Activated CD8-positive, alpha-beta T cell treated with anti-CD3 and anti-CD28 coated beads, Interleukin-2, amount 10 ng/mL, durations not matched to agents 7 days and 5 days (primary cell): ENCODE measurements at regions not wholly inside any gene's neighbourhood (a gene's known extent, or its start where the extent isn't known, plus 50 kb on each side); places are given as distances from the start of the nearest gene placed in this dataset.

Experiments
- ATAC-seq: fragments of 150-1000 bp; cut with Tn5 transposase; one replicate; pipeline ENCODE4 v1.10.0; 2021; ENCODE audit warnings: moderate library complexity
- CTCF ChIA-PET: fragments of 350-600 bp; sonication (Branson Sonifier 250); formaldehyde crosslinking; loops from one replicate; lab custom pipeline; 2021; ENCODE audit warnings: antibody characterized with exemption; lab: Charles Lee
- POLR2A ChIA-PET: fragments of 350-600 bp; sonication (Branson Sonifier 250); formaldehyde crosslinking; loops from one replicate; lab custom pipeline; 2021; ENCODE audit warnings: antibody characterized with exemption; lab: Charles Lee
- DNase-seq: peaks from one replicate; pipeline ENCODE4 v3.0.0-alpha.2; 2020
- H3K27ac Mint-ChIP-seq: one replicate; pipeline ENCODE4 v1.8.0; 2021; ENCODE audit warnings: mild to moderate bottlenecking, mixed read lengths
- H3K27me3 Mint-ChIP-seq: one replicate; pipeline ENCODE4 v1.8.0; 2021; ENCODE audit warnings: low read depth, mixed read lengths
- H3K36me3 Mint-ChIP-seq: one replicate; pipeline ENCODE4 v1.8.0; 2021; ENCODE audit warnings: low read depth, mixed read lengths
- H3K4me1 Mint-ChIP-seq: one replicate; pipeline ENCODE4 v1.8.0; 2021; ENCODE audit warnings: low read depth, mixed read lengths
- H3K4me3 Mint-ChIP-seq: one replicate; pipeline ENCODE4 v1.8.0; 2021; ENCODE audit warnings: mild to moderate bottlenecking, mixed read lengths
- H3K9me3 Mint-ChIP-seq: one replicate; pipeline ENCODE4 v1.8.0; 2022; ENCODE audit warnings: mixed read lengths; ENCODE audit not compliant: insufficient read depth

GRCh38 chr7:10082896-10083295, 890.8 kb upstream of the PHF14 start:
- no peak for DNase-seq

GRCh38 chr7:10083766-10084165, 889.9 kb upstream of the PHF14 start:
- H3K27ac Mint-ChIP-seq, result no peak overlapping the region

More at GRCh38 chr7:10082896-10083295, 890.8 kb upstream of the PHF14 start:
- H3K27ac Mint-ChIP-seq, result no peak overlapping the region
- no peaks in the 10 kb centered on the region for H3K4me1 Mint-ChIP-seq
- ATAC-seq, result no peak
- H3K27me3 Mint-ChIP-seq, result no peaks in the 10 kb centered on the region
- no peak overlapping the region for H3K4me3 Mint-ChIP-seq
- H3K9me3 Mint-ChIP-seq, result peaks cover 7% of the 10 kb centered on the region
- H3K36me3 Mint-ChIP-seq, result no peaks in the 10 kb centered on the region
- ChIA-PET CTCF (no interaction called here), POLR2A (no interaction called here)

GRCh38 chr7:10085231-10085630, 888.4 kb upstream of the PHF14 start:
- H3K9me3 Mint-ChIP-seq, result peaks cover 3% of the 10 kb centered on the region
- no peak for DNase-seq
- POLR2A ChIA-PET, result no interaction called here
- no peaks in the 10 kb centered on the region for H3K4me1 Mint-ChIP-seq
- no peaks in the 10 kb centered on the region for H3K36me3 Mint-ChIP-seq
- CTCF ChIA-PET, result no interaction called here
- no peaks in the 10 kb centered on the region for H3K27me3 Mint-ChIP-seq
- ATAC-seq, result no peak
- H3K4me3 Mint-ChIP-seq, result no peak overlapping the region
- H3K27ac Mint-ChIP-seq, result no peak overlapping the region

More at GRCh38 chr7:10083766-10084165, 889.9 kb upstream of the PHF14 start:
- H3K36me3 Mint-ChIP-seq, result no peaks in the 10 kb centered on the region
- ATAC-seq, result no peak
- H3K4me3 Mint-ChIP-seq, result no peak overlapping the region
- peaks cover 7% of the 10 kb centered on the region for H3K9me3 Mint-ChIP-seq
- H3K27me3 Mint-ChIP-seq, result no peaks in the 10 kb centered on the region
- DNase-seq, result no peak
- POLR2A ChIA-PET, result no interaction called here
- no peaks in the 10 kb centered on the region for H3K4me1 Mint-ChIP-seq
- CTCF ChIA-PET, result no interaction called here

GRCh38 chr7:10100572-10100971, 873.1 kb upstream of the PHF14 start:
- Mint-ChIP-seq H3K9me3 (peaks cover 3% of the 10 kb centered on the region), H3K4me3 (no peak overlapping the region), H3K36me3 (no peaks in the 10 kb centered on the region), H3K27ac (no peak overlapping the region), H3K4me1 (no peaks in the 10 kb centered on the region), H3K27me3 (no peaks in the 10 kb centered on the region)
- no peak for ATAC-seq
- ChIA-PET POLR2A (no interaction called here), CTCF (no interaction called here)
- DNase-seq, result no peak

GRCh38 chr7:10101351-10101750, 872.3 kb upstream of the PHF14 start:
- H3K9me3 Mint-ChIP-seq, result peaks cover 3% of the 10 kb centered on the region
- no peak overlapping the region for H3K27ac Mint-ChIP-seq
- no peak overlapping the region for H3K4me3 Mint-ChIP-seq
- ChIA-PET POLR2A (no interaction called here), CTCF (no interaction called here)
- no peak for DNase-seq
- H3K27me3 Mint-ChIP-seq, result no peaks in the 10 kb centered on the region
- no peaks in the 10 kb centered on the region for H3K36me3 Mint-ChIP-seq
- no peak for ATAC-seq
- no peaks in the 10 kb centered on the region for H3K4me1 Mint-ChIP-seq

- H3K9me3 Mint-ChIP-seq, result peaks cover 3% of the 10 kb centered on the region
- ATAC-seq (no peak), DNase-seq (no peak)
- ChIA-PET CTCF (no interaction called here), POLR2A (no interaction called here)
- H3K36me3 Mint-ChIP-seq, result no peaks in the 10 kb centered on the region
- H3K4me3 Mint-ChIP-seq, result no peak overlapping the region
- no peaks in the 10 kb centered on the region for H3K27me3 Mint-ChIP-seq
- no peak overlapping the region for H3K27ac Mint-ChIP-seq
- no peaks in the 10 kb centered on the region for H3K4me1 Mint-ChIP-seq
These were observed 869.4 kb upstream of the PHF14 start for GRCh38 chr7:10104292-10104691.

GRCh38 chr7:10106609-10107008, 867.1 kb upstream of the PHF14 start:
- POLR2A ChIA-PET, result no interaction called here
- ATAC-seq, result no peak
- Mint-ChIP-seq H3K4me1 (no peaks in the 10 kb centered on the region), H3K4me3 (no peak overlapping the region), H3K9me3 (no peaks in the 10 kb centered on the region), H3K27ac (no peak overlapping the region), H3K27me3 (no peaks in the 10 kb centered on the region), H3K36me3 (no peaks in the 10 kb centered on the region)
- DNase-seq, result no peak
- CTCF ChIA-PET, result no interaction called here

- ATAC-seq, result no peak
- CTCF ChIA-PET, result no interaction called here
- no peaks in the 10 kb centered on the region for H3K9me3 Mint-ChIP-seq
- H3K4me1 Mint-ChIP-seq, result no peaks in the 10 kb centered on the region
- DNase-seq, result no peak
- no peaks in the 10 kb centered on the region for H3K36me3 Mint-ChIP-seq
- POLR2A ChIA-PET, result no interaction called here
- H3K27ac Mint-ChIP-seq, result no peak overlapping the region
- no peak overlapping the region for H3K4me3 Mint-ChIP-seq
- H3K27me3 Mint-ChIP-seq, result no peaks in the 10 kb centered on the region
These were observed 857.2 kb upstream of the PHF14 start for GRCh38 chr7:10116511-10116910.

- no peak overlapping the region for H3K4me3 Mint-ChIP-seq
- ATAC-seq (no peak), DNase-seq (no peak)
- H3K27me3 Mint-ChIP-seq, result no peaks in the 10 kb centered on the region
- no peaks in the 10 kb centered on the region for H3K36me3 Mint-ChIP-seq
- no peak overlapping the region for H3K27ac Mint-ChIP-seq
- ChIA-PET CTCF (no interaction called here), POLR2A (no interaction called here)
- H3K9me3 Mint-ChIP-seq, result no peaks in the 10 kb centered on the region
- no peaks in the 10 kb centered on the region for H3K4me1 Mint-ChIP-seq
These were observed 855.9 kb upstream of the PHF14 start for GRCh38 chr7:10117815-10118214.

GRCh38 chr7:10120936-10121335, 852.7 kb upstream of the PHF14 start:
- ATAC-seq (no peak), DNase-seq (no peak)
- no peak overlapping the region for H3K27ac Mint-ChIP-seq
- POLR2A ChIA-PET, result no interaction called here
- H3K4me3 Mint-ChIP-seq, result no peak overlapping the region
- H3K27me3 Mint-ChIP-seq, result no peaks in the 10 kb centered on the region
- H3K9me3 Mint-ChIP-seq, result no peaks in the 10 kb centered on the region
- CTCF ChIA-PET, result no interaction called here
- H3K4me1 Mint-ChIP-seq, result no peaks in the 10 kb centered on the region
- H3K36me3 Mint-ChIP-seq, result no peaks in the 10 kb centered on the region

- H3K27me3 Mint-ChIP-seq, result no peaks in the 10 kb centered on the region
- H3K27ac Mint-ChIP-seq, result no peak overlapping the region
- ATAC-seq (no peak), DNase-seq (no peak)
- ChIA-PET POLR2A (no interaction called here), CTCF (no interaction called here)
- no peaks in the 10 kb centered on the region for H3K36me3 Mint-ChIP-seq
- no peaks in the 10 kb centered on the region for H3K9me3 Mint-ChIP-seq
- no peaks in the 10 kb centered on the region for H3K4me1 Mint-ChIP-seq
- H3K4me3 Mint-ChIP-seq, result no peak overlapping the region
These were observed 852.0 kb upstream of the PHF14 start for GRCh38 chr7:10121631-10122030.

GRCh38 chr7:10122551-10123100, 851.0 kb upstream of the PHF14 start:
- no peaks in the 10 kb centered on the region for H3K27me3 Mint-ChIP-seq
- H3K4me1 Mint-ChIP-seq, result no peaks in the 10 kb centered on the region
- no peaks in the 10 kb centered on the region for H3K36me3 Mint-ChIP-seq
- ATAC-seq (no peak), DNase-seq (no peak)
- no peak overlapping the region for H3K4me3 Mint-ChIP-seq
- no peak overlapping the region for H3K27ac Mint-ChIP-seq
- CTCF ChIA-PET, result no interaction called here
- POLR2A ChIA-PET, result no interaction called here
- H3K9me3 Mint-ChIP-seq, result no peaks in the 10 kb centered on the region

- DNase-seq (no peak), ATAC-seq (no peak)
- Mint-ChIP-seq H3K9me3 (no peaks in the 10 kb centered on the region), H3K36me3 (no peaks in the 10 kb centered on the region), H3K27me3 (no peaks in the 10 kb centered on the region), H3K4me3 (no peak overlapping the region), H3K4me1 (no peaks in the 10 kb centered on the region), H3K27ac (no peak overlapping the region)
- CTCF ChIA-PET, result no interaction called here
- POLR2A ChIA-PET, result no interaction called here
These were observed 844.9 kb upstream of the PHF14 start for GRCh38 chr7:10128748-10129147.
